ENCODE measurements at regions not wholly inside any gene's neighbourhood (a gene's known extent, or its start where the extent isn't known, plus 50 kb on each side); places are given as distances from the start of the nearest gene placed in this dataset.

DNA sequence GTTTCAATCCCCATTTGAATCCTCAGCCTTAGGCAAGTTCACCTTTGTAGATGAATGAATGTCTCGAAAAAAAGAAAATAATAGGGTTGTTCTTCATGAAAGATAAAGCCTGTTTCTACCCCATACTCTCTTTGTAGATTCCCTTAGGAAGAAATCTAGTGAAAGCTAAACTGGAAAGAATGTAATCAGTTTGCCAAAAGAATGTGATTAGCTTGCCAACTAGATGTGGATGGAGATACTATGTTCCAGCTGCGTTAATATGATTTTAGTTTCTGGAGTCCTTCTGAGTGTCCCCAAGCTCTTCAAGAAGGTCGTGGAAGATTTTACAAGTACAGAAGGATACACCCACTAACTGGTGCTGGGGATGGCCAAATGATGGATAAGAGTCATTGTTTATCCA lies 162.3 kb upstream of the EDNRA start:
- TF ChIP-seq, protein P1, sequence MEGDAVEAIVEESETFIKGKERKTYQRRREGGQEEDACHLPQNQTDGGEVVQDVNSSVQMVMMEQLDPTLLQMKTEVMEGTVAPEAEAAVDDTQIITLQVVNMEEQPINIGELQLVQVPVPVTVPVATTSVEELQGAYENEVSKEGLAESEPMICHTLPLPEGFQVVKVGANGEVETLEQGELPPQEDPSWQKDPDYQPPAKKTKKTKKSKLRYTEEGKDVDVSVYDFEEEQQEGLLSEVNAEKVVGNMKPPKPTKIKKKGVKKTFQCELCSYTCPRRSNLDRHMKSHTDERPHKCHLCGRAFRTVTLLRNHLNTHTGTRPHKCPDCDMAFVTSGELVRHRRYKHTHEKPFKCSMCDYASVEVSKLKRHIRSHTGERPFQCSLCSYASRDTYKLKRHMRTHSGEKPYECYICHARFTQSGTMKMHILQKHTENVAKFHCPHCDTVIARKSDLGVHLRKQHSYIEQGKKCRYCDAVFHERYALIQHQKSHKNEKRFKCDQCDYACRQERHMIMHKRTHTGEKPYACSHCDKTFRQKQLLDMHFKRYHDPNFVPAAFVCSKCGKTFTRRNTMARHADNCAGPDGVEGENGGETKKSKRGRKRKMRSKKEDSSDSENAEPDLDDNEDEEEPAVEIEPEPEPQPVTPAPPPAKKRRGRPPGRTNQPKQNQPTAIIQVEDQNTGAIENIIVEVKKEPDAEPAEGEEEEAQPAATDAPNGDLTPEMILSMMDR (IDR thresholded peaks at IDR 0.05) = no peak
- no peak for TF ChIP-seq POLR2A (IDR thresholded peaks at IDR 0.05)
